ENCODE measurements at regions not wholly inside any gene's neighbourhood (a gene's known extent, or its start where the extent isn't known, plus 50 kb on each side); places are given as distances from the start of the nearest gene placed in this dataset.

GRCh38 chr5:38190111-38190510 lies 68.2 kb upstream of the EGFLAM start:
- intact Hi-C loops (cut with micrococcal nuclease) (loop anchor here (5.0 kb wide), 1 partner anchor 418 kb away; no protein-coding TSS in a partner anchor), dilution Hi-C loops (cut with HindIII; ENCODE audit: low sequenced_read_pairs, unreplicated experiment) (loop anchor here (25.0 kb wide), 1 partner anchor 778 kb away; no protein-coding TSS in a partner anchor), in situ Hi-C loops (cut with MboI; ENCODE audit: low sequenced_read_pairs) (loop anchor here (5.0 kb wide), 2 partner anchors 353 to 778 kb away; no protein-coding TSS in a partner anchor)
- no CpG with 5 or more reads among the region's 12 CpGs for WGBS, 2 experiments (ENCODE audit: extremely low coverage in 2 of 2, insufficient read length in 1 of 2)
- Histone ChIP-seq H2BK15ac (ENCODE audit: low read depth, low read length) (no peak overlapping the region), H3K79me1 (ENCODE audit: low read depth in 1 of 2, low read length in 2 of 2) (no peaks in the 10 kb centered on the region), H2AK5ac (ENCODE audit: low read depth, low read length) (no peak overlapping the region), H3K23ac (ENCODE audit: low read depth, low read length) (no peak overlapping the region), H3K9me3 (ENCODE audit: control insufficient read depth, insufficient read depth, low read length) (no peaks in the 10 kb centered on the region), H2BK20ac (ENCODE audit: low read depth, low read length) (no peak overlapping the region), H2AFZ (replicated peaks; ENCODE audit: low read length, poor library complexity) (no peak overlapping the region), H2AK9ac (replicated peaks; ENCODE audit: low read depth, low read length, poor library complexity) (no peak overlapping the region), H4K8ac (ENCODE audit: low read depth in 2 of 2, low read length in 2 of 2) (no peak overlapping the region), H2BK5ac (ENCODE audit: low read depth, low read length, poor library complexity, severe bottlenecking) (no peak overlapping the region), H3K14ac (replicated peaks; ENCODE audit: low read depth, low read length) (no peak overlapping the region), H4K5ac (ENCODE audit: low read depth, low read length) (no peak overlapping the region), H4K91ac (ENCODE audit: insufficient read depth, low read depth, low read length) (no peak overlapping the region), H3K27me3 (ENCODE audit: control insufficient read depth, insufficient read depth, low read length) (peaks cover 44% of the 10 kb centered on the region), H3K4me1 (ENCODE audit: control insufficient read depth, insufficient read depth, low read length) (no peaks in the 10 kb centered on the region), H3K4me2 (ENCODE audit: low read depth, low read length) (no peak overlapping the region), H3K9me1 (ENCODE audit: insufficient read depth, low read length) (no peaks in the 10 kb centered on the region), H3K18ac (ENCODE audit: low read depth, low read length) (no peak overlapping the region), H3K4me3 (ENCODE audit: insufficient read depth, low read depth, low read length) (no peak overlapping the region), H4K20me1 (ENCODE audit: insufficient read depth, low read length) (no peaks in the 10 kb centered on the region), H3K9ac (ENCODE audit: low read depth, low read length) (no peak overlapping the region), H3K4ac (ENCODE audit: low read depth, low read length) (no peak overlapping the region), H2BK120ac (ENCODE audit: low read depth, low read length) (no peak overlapping the region), H3K27ac (ENCODE audit: insufficient read depth, low read length) (no peak overlapping the region), H3K56ac (ENCODE audit: extremely low read depth, insufficient read depth, low read length) (no peak overlapping the region), H3K36me3 (ENCODE audit: control insufficient read depth, insufficient read depth, low read length) (no peaks in the 10 kb centered on the region)
- no TSS peak for BruUV-seq (replicated peaks)
- no peak for ATAC-seq (ENCODE audit: low read depth)
- CTCF ChIA-PET, result no interaction called here
- no peak for DNase-seq
- POLR2A ChIA-PET (ENCODE audit: unreplicated experiment), result no interaction called here
- no peak for TF ChIP-seq RCOR1 (IDR thresholded peaks at IDR 0.05; ENCODE audit: insufficient replicate concordance, low read length)
- TF ChIP-seq CTCF (conservative IDR thresholded peaks at IDR 0.05; ENCODE audit: low read depth, low read length), result no peak
- TF ChIP-seq MXI1 (IDR thresholded peaks at IDR 0.05; ENCODE audit: borderline replicate concordance, low read depth, low read length), result no peak
- no peak for TF ChIP-seq POLR2A (IDR thresholded peaks at IDR 0.05; ENCODE audit: low read depth, low read length)
- TF ChIP-seq RAD21 (IDR thresholded peaks at IDR 0.05; ENCODE audit: low read length), result no peak
- no peak for TF ChIP-seq USF2 (IDR thresholded peaks at IDR 0.05; ENCODE audit: low read depth, low read length)
- TF ChIP-seq MAFK (IDR thresholded peaks at IDR 0.05; ENCODE audit: low read depth, low read length), result no peak
- TF ChIP-seq CEBPB (IDR thresholded peaks at IDR 0.05; ENCODE audit: low read depth, low read length), result no peak
- TF ChIP-seq NFE2L2 (IDR thresholded peaks at IDR 0.05; ENCODE audit: low read depth, low read length), result no peak
- TF ChIP-seq BHLHE40 (IDR thresholded peaks at IDR 0.05; ENCODE audit: low read depth, low read length), result no peak
- no peak for TF ChIP-seq MAZ (IDR thresholded peaks at IDR 0.05; ENCODE audit: borderline replicate concordance, low read depth, low read length)
- no peak for TF ChIP-seq FOS (IDR thresholded peaks at IDR 0.05; ENCODE audit: low read depth, low read length)
- TF ChIP-seq ELK1 (IDR thresholded peaks at IDR 0.05; ENCODE audit: borderline replicate concordance, low read depth, low read length), result no peak
- no peak for TF ChIP-seq CHD1 (IDR thresholded peaks at IDR 0.05; ENCODE audit: low read depth, low read length)
